Neuronal stem cell (in vitro differentiated cells): ENCODE measurements at regions not wholly inside any gene's neighbourhood (a gene's known extent, or its start where the extent isn't known, plus 50 kb on each side); places are given as distances from the start of the nearest gene placed in this dataset.
A peak's percentile ranks its signal among the peaks of the same experiment; 100 is the strongest.

ENCODE experiments used
- DNase-seq: peaks from one replicate; pipeline ENCODE4 v3.0.0-alpha.2; 2013; ENCODE audit warnings: low spot score
- H2AFZ ChIP-seq: one replicate; pipeline ENCODE4 v1.6.1; 2013; ENCODE audit warnings: mild to moderate bottlenecking, low read length, inconsistent platforms
- H2AK5ac ChIP-seq: 2 replicates; pipeline ENCODE4 v1.6.1; 2013; ENCODE audit warnings: low read depth, mild to moderate bottlenecking, inconsistent platforms, low read length, moderate library complexity, mixed read lengths
- H2BK120ac ChIP-seq: 2 replicates; pipeline ENCODE4 v1.6.1; 2013; ENCODE audit warnings: low read depth, mild to moderate bottlenecking, inconsistent platforms, low read length, moderate library complexity, mixed read lengths
- H2BK12ac ChIP-seq: one replicate; pipeline ENCODE4 v1.6.1; 2013; ENCODE audit warnings: low read length, inconsistent platforms
- H2BK15ac ChIP-seq: 2 replicates; pipeline ENCODE4 v1.6.1; 2013; ENCODE audit warnings: mild to moderate bottlenecking, low read length, inconsistent platforms, mixed read lengths
- H2BK5ac ChIP-seq: one replicate; pipeline ENCODE4 v1.6.1; 2013; ENCODE audit warnings: inconsistent platforms, mild to moderate bottlenecking, low read length, moderate library complexity
- H3K14ac ChIP-seq: one replicate; pipeline ENCODE4 v1.6.1; 2013; ENCODE audit warnings: low read length, inconsistent platforms
- H3K18ac ChIP-seq: 2 replicates; pipeline ENCODE4 v1.6.1; 2013; ENCODE audit warnings: low read length, inconsistent platforms
- H3K23ac ChIP-seq: 2 replicates; pipeline ENCODE4 v1.6.1; 2013; ENCODE audit warnings: low read depth, mild to moderate bottlenecking, mixed read lengths, low read length, inconsistent platforms; ENCODE audit not compliant: poor library complexity
- H3K27ac ChIP-seq: replicated peaks from 3 replicates; pipeline ENCODE4 v1.5.1; 2013; ENCODE audit warnings: low read length, inconsistent platforms
- H3K27me3 ChIP-seq, 3 experiments: 2 replicates each; pipeline ENCODE4 v1.6.1; 2013; ENCODE audit warnings: low read length in 3 of 3, mild to moderate bottlenecking in 2 of 3, inconsistent platforms in 1 of 3, low read depth in 1 of 3, mixed read lengths in 1 of 3, moderate library complexity in 1 of 3; ENCODE audit not compliant: control insufficient read depth in 3 of 3, insufficient read depth in 3 of 3
- H3K36me3 ChIP-seq, 2 donors: replicated peaks in 1 of 2; 2 replicates each; pipeline ENCODE4 v1.6.1; 2013; ENCODE audit warnings: low read length in 2 of 2; ENCODE audit not compliant: control insufficient read depth in 2 of 2, insufficient read depth in 2 of 2
- H3K4ac ChIP-seq: 2 replicates; pipeline ENCODE4 v1.6.1; 2013; ENCODE audit warnings: inconsistent platforms, mild to moderate bottlenecking, low read length, moderate library complexity
- H3K4me1 ChIP-seq, 2 donors: 1 replicate in 1 of 2; 2 replicates in 1 of 2; pipeline ENCODE4 v1.6.1; 2013; ENCODE audit warnings: low read length in 2 of 2, low read depth in 1 of 2; ENCODE audit not compliant: control insufficient read depth in 2 of 2, insufficient read depth in 1 of 2
- H3K4me2 ChIP-seq: one replicate; pipeline ENCODE4 v1.6.1; 2013; ENCODE audit warnings: mild to moderate bottlenecking, low read length, inconsistent platforms; ENCODE audit not compliant: insufficient read depth, poor library complexity, severe bottlenecking
- H3K4me3 ChIP-seq, 2 donors: 2 replicates each; pipeline ENCODE4 v1.5.1; 2013; ENCODE audit warnings: low read length in 2 of 2, mild to moderate bottlenecking in 2 of 2, inconsistent platforms in 1 of 2, moderate library complexity in 1 of 2
- H3K79me1 ChIP-seq: one replicate; pipeline ENCODE4 v1.6.1; 2013; ENCODE audit warnings: low read depth, mild to moderate bottlenecking, inconsistent platforms, low read length, moderate library complexity
- H3K9ac ChIP-seq: one replicate; pipeline ENCODE4 v1.6.1; 2013; ENCODE audit warnings: mild to moderate bottlenecking, low read depth, low read length, inconsistent platforms; ENCODE audit not compliant: poor library complexity
- H3K9me3 ChIP-seq, 2 donors: replicated peaks in 1 of 2; 2 replicates each; pipeline versions ENCODE3 to v1.6.1; 2013; ENCODE audit warnings: low read length in 2 of 2, mild to moderate bottlenecking in 2 of 2, inconsistent platforms in 1 of 2, low read depth in 1 of 2, mixed read lengths in 1 of 2, moderate library complexity in 1 of 2; ENCODE audit not compliant: control insufficient read depth in 2 of 2, insufficient read depth in 1 of 2
- H4K8ac ChIP-seq: one replicate; pipeline ENCODE4 v1.6.1; 2013; ENCODE audit warnings: low read depth, mild to moderate bottlenecking, inconsistent platforms, low read length, moderate library complexity
- H4K91ac ChIP-seq: one replicate; pipeline ENCODE4 v1.6.1; 2013; ENCODE audit warnings: low read length, low read depth, mild to moderate bottlenecking, inconsistent platforms; ENCODE audit not compliant: poor library complexity
- WGBS, 2 donors: extraction: QIAGEN DNeasy Blood & Tissue Kit; methylation state at CpG; one replicate each; pipeline ENCODE4 v1.1.7; 2013; ENCODE audit warnings: missing lambda C conversion rate in 2 of 2, mixed read lengths in 1 of 2; ENCODE audit not compliant: insufficient read length in 2 of 2, insufficient replicate concordance in 1 of 2; ENCODE audit errors: extremely low coverage in 2 of 2; 5-methylcytosine and 5-hydroxymethylcytosine counted together

- Histone ChIP-seq H2BK12ac (no peak overlapping the region), H3K9me3 (no peaks in the 10 kb centered on the region)
- WGBS, 2 donors, result no CpG with 5 or more reads among the region's 6 CpGs
Observed at GRCh38 chr3:189455641-189456417, 175.4 kb upstream of the TP63 start.

GRCh38 chr3:189457201-189457607, 174.0 kb upstream of the TP63 start:
- H2BK15ac ChIP-seq, result no peak overlapping the region
- no peaks in the 10 kb centered on the region for H3K9me3 ChIP-seq
- no peak overlapping the region for H2BK120ac ChIP-seq
- WGBS, 2 donors, result no CpG with 5 or more reads among the region's 7 CpGs
- H3K9ac ChIP-seq, result no peak overlapping the region
- no peak overlapping the region for H4K91ac ChIP-seq
- no peak overlapping the region for H3K23ac ChIP-seq
- no peak overlapping the region for H2BK5ac ChIP-seq
- no peak overlapping the region for H3K27ac ChIP-seq
- H3K27me3 ChIP-seq, result no peaks in the 10 kb centered on the region
- no peak overlapping the region for H3K4me2 ChIP-seq
- no peak overlapping the region for H3K4ac ChIP-seq
- no peaks in the 10 kb centered on the region for H3K79me1 ChIP-seq
- H2AK5ac ChIP-seq, result no peak overlapping the region
- H4K8ac ChIP-seq, result no peak overlapping the region
- no peak overlapping the region for H3K4me3 ChIP-seq
- H3K4me1 ChIP-seq, result peaks cover 0 to 2% of the 10 kb centered on the region in 2 donors
- H2BK12ac ChIP-seq, result no peak overlapping the region
- no peak for DNase-seq
- no peaks in the 10 kb centered on the region for H3K36me3 ChIP-seq
- H3K14ac ChIP-seq, result no peak overlapping the region
- no peak overlapping the region for H3K18ac ChIP-seq
- no peak overlapping the region for H2AFZ ChIP-seq

More at GRCh38 chr3:189455641-189456417, 175.4 kb upstream of the TP63 start:
- DNase-seq, result no peak
- Histone ChIP-seq H3K23ac (no peak overlapping the region), H3K79me1 (no peaks in the 10 kb centered on the region), H4K91ac (no peak overlapping the region), H4K8ac (no peak overlapping the region), H2BK5ac (no peak overlapping the region), H2BK15ac (no peak overlapping the region), H3K4me1 (peaks cover 0 to 2% of the 10 kb centered on the region in 2 donors), H3K14ac (no peak overlapping the region), H3K4me2 (no peak overlapping the region), H3K9ac (no peak overlapping the region), H2AK5ac (no peak overlapping the region), H3K36me3 (no peaks in the 10 kb centered on the region), H3K18ac (no peak overlapping the region), H3K27ac (no peak overlapping the region), H3K4ac (no peak overlapping the region), H2AFZ (no peak overlapping the region), H3K27me3 (no peaks in the 10 kb centered on the region), H2BK120ac (no peak overlapping the region), H3K4me3 (peak overlapping the region in 1 of 2 donors; percentile 6)

GRCh38 chr3:189457631-189458412, 173.4 kb upstream of the TP63 start:
- Histone ChIP-seq H3K36me3 (no peaks in the 10 kb centered on the region), H2AFZ (no peak overlapping the region), H3K27ac (no peak overlapping the region), H2BK12ac (no peak overlapping the region), H3K4me1 (peaks cover 0 to 2% of the 10 kb centered on the region in 2 donors), H2BK5ac (no peak overlapping the region), H4K8ac (no peak overlapping the region), H3K23ac (no peak overlapping the region), H2BK120ac (no peak overlapping the region), H3K4me3 (no peak overlapping the region), H2BK15ac (no peak overlapping the region), H3K9ac (no peak overlapping the region), H3K9me3 (no peaks in the 10 kb centered on the region), H3K79me1 (no peaks in the 10 kb centered on the region), H3K4ac (no peak overlapping the region), H2AK5ac (no peak overlapping the region), H3K4me2 (no peak overlapping the region), H3K18ac (no peak overlapping the region), H3K14ac (no peak overlapping the region), H4K91ac (no peak overlapping the region), H3K27me3 (no peaks in the 10 kb centered on the region)
- WGBS, 2 donors, result no CpG with 5 or more reads among the region's 9 CpGs
- DNase-seq, result no peak

GRCh38 chr3:189458528-189458927, 172.7 kb upstream of the TP63 start:
- no CpG with 5 or more reads among the region's 7 CpGs for WGBS, 2 donors
- no peak overlapping the region for H4K8ac ChIP-seq

More at GRCh38 chr3:189458528-189458927, 172.7 kb upstream of the TP63 start:
- no peak overlapping the region for H4K91ac ChIP-seq
- no peak overlapping the region for H3K4me3 ChIP-seq
- H3K4ac ChIP-seq, result no peak overlapping the region
- no peak overlapping the region for H3K14ac ChIP-seq
- H3K4me2 ChIP-seq, result no peak overlapping the region
- no peak overlapping the region for H2AFZ ChIP-seq
- no peak overlapping the region for H2BK12ac ChIP-seq
- no peak overlapping the region for H3K23ac ChIP-seq
- H3K36me3 ChIP-seq, result no peaks in the 10 kb centered on the region
- H3K18ac ChIP-seq, result no peak overlapping the region
- no peaks in the 10 kb centered on the region for H3K27me3 ChIP-seq
- H3K4me1 ChIP-seq, result peaks cover 0 to 2% of the 10 kb centered on the region in 2 donors
- no peak overlapping the region for H2AK5ac ChIP-seq
- H3K27ac ChIP-seq, result no peak overlapping the region
- no peak overlapping the region for H2BK5ac ChIP-seq
- H3K79me1 ChIP-seq, result no peaks in the 10 kb centered on the region
- no peak overlapping the region for H2BK120ac ChIP-seq
- H2BK15ac ChIP-seq, result no peak overlapping the region
- H3K9me3 ChIP-seq, result no peaks in the 10 kb centered on the region
- no peak overlapping the region for H3K9ac ChIP-seq
- no peak for DNase-seq
